NCI-H187 treated with DMSO at 0.1 percent for 48 hours (cell line): ENCODE measurements at regions not wholly inside any gene's neighbourhood (a gene's known extent, or its start where the extent isn't known, plus 50 kb on each side); places are given as distances from the start of the nearest gene placed in this dataset.

Source experiments
- DNase-seq: peaks from one replicate; lab custom pipeline; 2025; lab: John Stamatoyannopoulos, UW

DNA sequence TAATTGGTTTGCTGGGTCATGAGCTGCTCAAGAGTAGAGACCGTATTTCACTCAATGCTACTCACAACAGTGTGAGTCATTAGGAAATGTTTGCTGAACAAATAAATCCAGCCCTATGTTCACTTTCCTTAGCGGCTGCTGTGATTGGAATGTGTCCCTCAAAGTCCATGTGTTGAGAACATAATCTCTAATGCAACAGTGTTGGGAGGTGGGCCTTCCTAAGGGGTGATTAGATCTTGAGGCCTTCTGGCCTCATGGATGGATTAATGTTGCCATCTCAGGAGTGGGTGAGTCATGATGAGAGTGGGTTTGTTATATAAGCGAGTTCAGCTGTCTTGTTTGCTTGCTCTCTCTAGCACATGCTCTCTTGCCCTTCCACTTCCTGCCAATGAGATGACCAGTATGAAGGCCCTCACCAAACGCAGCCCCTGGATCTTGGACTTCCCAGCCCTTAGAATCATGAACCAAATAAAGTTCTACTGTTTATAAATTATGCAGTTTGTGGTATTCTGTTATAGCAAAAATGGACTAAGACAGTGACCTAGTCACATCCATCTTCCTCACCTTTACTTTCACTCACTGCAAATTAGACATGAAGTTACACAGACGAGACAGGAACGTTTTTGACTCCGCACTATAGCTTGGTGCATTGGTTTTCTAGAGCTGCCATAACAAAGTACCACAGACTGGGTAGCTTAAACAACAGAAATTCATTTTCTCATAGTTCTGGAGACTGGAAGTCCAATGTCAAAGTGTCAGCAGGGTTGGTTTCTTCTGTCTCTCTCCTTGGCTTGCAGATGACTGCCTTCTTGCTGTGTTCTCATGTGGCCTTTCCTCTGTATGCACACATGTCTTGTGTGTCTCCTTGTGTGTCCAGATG, 50.9 kb upstream of the FAM169A start:
- no peak for DNase-seq
